ENCODE measurements at regions not wholly inside any gene's neighbourhood (a gene's known extent, or its start where the extent isn't known, plus 50 kb on each side); places are given as distances from the start of the nearest gene placed in this dataset.

DNA sequence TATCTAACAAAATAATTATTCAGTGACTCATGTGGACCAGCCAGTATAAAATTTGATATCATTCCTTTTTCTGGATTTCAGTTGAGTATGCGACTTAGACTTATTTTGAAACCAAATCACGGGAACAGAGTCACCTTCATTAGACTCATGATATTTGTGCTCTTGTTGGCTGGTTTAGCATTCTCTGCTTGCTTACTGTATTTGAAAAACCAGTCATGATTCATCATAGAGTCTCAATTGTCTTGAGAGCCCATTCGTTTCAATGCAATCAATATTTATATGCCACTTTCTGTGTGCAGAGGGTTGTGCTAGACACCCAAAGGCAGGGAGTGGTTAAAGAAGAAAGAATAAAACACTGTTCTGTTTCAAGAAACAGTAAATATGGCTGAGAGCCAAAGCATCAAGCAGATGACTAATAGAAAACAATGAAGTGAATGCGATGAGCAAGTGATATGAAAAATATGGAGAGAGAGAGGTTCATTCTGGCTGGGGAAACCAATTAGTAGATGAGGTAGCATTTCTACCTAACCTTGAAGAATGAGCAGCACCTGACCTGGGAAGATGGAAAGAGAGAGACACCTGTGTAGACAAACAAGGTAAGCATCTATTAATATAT, 99.6 kb upstream of the MBNL2 start:
- Histone ChIP-seq H3K79me2 (ENCODE audit: control insufficient read depth, insufficient read depth, low read length, unreplicated experiment) (no peaks in the 10 kb centered on the region), H3K27me3 (ENCODE audit: insufficient read depth, low read length) (no peaks in the 10 kb centered on the region), H2AFZ (ENCODE audit: low read length, unreplicated experiment) (no peak overlapping the region), H3K4me1 (ENCODE audit: control insufficient read depth, insufficient read depth, low read length, unreplicated experiment) (peaks cover 58% of the 10 kb centered on the region), H3K36me3 (ENCODE audit: insufficient read depth, low read length) (no peaks in the 10 kb centered on the region), H3K4me3 (ENCODE audit: low read depth, low read length) (peak overlapping the region; percentile 35), H3K27ac (ENCODE audit: low read depth, low read length) (peak overlapping the region; percentile 81)

- Histone ChIP-seq H3K4me1 (ENCODE audit: control insufficient read depth, insufficient read depth, low read length, unreplicated experiment) (peaks cover 58% of the 10 kb centered on the region), H3K27ac (ENCODE audit: low read depth, low read length) (no peak overlapping the region), H3K79me2 (ENCODE audit: control insufficient read depth, insufficient read depth, low read length, unreplicated experiment) (no peaks in the 10 kb centered on the region), H3K36me3 (ENCODE audit: insufficient read depth, low read length) (no peaks in the 10 kb centered on the region), H2AFZ (ENCODE audit: low read length, unreplicated experiment) (no peak overlapping the region), H3K27me3 (ENCODE audit: insufficient read depth, low read length) (no peaks in the 10 kb centered on the region), H3K4me3 (ENCODE audit: low read depth, low read length) (no peak overlapping the region)
Observed at GRCh38 chr13:97124206-97124605, 97.9 kb upstream of the MBNL2 start.

GRCh38 chr13:97124915-97125809, 97.0 kb upstream of the MBNL2 start:
- Histone ChIP-seq H3K79me2 (ENCODE audit: control insufficient read depth, insufficient read depth, low read length, unreplicated experiment) (no peaks in the 10 kb centered on the region), H2AFZ (ENCODE audit: low read length, unreplicated experiment) (no peak overlapping the region), H3K4me1 (ENCODE audit: control insufficient read depth, insufficient read depth, low read length, unreplicated experiment) (peaks cover 55% of the 10 kb centered on the region), H3K4me3 (ENCODE audit: low read depth, low read length) (peak overlapping the region; percentile 42), H3K36me3 (ENCODE audit: insufficient read depth, low read length) (no peaks in the 10 kb centered on the region), H3K27me3 (ENCODE audit: insufficient read depth, low read length) (no peaks in the 10 kb centered on the region), H3K27ac (ENCODE audit: low read depth, low read length) (peak overlapping the region; percentile 57)

- Histone ChIP-seq H3K36me3 (ENCODE audit: insufficient read depth, low read length) (no peaks in the 10 kb centered on the region), H3K4me3 (ENCODE audit: low read depth, low read length) (peak overlapping the region; percentile 42), H3K4me1 (ENCODE audit: control insufficient read depth, insufficient read depth, low read length, unreplicated experiment) (peaks cover 46% of the 10 kb centered on the region), H3K27ac (ENCODE audit: low read depth, low read length) (peak overlapping the region; percentile 57), H3K27me3 (ENCODE audit: insufficient read depth, low read length) (no peaks in the 10 kb centered on the region), H3K79me2 (ENCODE audit: control insufficient read depth, insufficient read depth, low read length, unreplicated experiment) (no peaks in the 10 kb centered on the region), H2AFZ (ENCODE audit: low read length, unreplicated experiment) (no peak overlapping the region)
Observed at GRCh38 chr13:97125810-97126738, 96.1 kb upstream of the MBNL2 start.

DNA sequence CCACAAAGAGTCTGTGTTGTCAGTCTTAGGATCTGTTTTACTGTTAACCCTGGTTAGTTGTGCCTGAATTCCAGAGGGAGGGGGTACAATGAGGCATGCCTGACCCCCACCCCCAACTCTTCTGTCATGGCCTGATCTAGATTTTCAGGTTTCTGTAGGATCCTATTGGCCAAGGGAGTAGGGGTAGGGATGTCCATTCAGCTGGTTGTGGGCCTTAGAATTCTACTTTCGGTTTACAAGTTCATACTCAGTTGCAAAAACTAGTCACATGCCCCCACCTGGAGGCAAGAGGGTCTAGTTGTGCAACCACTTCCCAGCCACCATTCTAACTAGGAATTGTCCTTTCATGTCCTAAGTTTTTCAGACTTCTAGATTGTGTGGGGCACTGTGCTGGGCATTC, 94.3 kb upstream of the MBNL2 start:
- no peak overlapping the region for H3K27ac ChIP-seq (ENCODE audit: low read depth, low read length)
- no peaks in the 10 kb centered on the region for H3K27me3 ChIP-seq (ENCODE audit: insufficient read depth, low read length)
- H3K4me3 ChIP-seq (ENCODE audit: low read depth, low read length) = no peak overlapping the region
- no peaks in the 10 kb centered on the region for H3K36me3 ChIP-seq (ENCODE audit: insufficient read depth, low read length)
- H3K4me1 ChIP-seq (ENCODE audit: control insufficient read depth, insufficient read depth, low read length, unreplicated experiment) = peaks cover 33% of the 10 kb centered on the region
- H3K79me2 ChIP-seq (ENCODE audit: control insufficient read depth, insufficient read depth, low read length, unreplicated experiment) = no peaks in the 10 kb centered on the region
- H2AFZ ChIP-seq (ENCODE audit: low read length, unreplicated experiment) = no peak overlapping the region

DNA sequence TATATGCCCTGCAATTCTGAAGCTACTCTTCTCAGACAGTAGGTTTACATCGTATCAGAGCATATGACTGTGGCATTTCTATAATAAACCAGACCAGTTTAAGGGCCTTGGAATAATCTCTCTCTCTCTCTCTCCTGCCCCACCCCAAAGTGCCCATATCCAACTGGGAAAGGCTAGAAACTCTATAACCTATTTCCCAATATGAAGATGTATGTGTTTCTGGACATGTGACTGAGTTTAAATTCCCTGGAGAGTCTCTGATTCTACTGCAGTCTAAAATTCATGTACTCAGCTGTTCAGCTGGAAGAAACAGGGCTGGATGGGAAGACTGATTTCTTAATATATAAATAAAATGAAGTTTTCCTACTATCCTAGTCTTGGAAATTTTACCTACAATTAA, 91.9 kb upstream of the MBNL2 start:
- Histone ChIP-seq H3K27ac (ENCODE audit: low read depth, low read length) (no peak overlapping the region), H2AFZ (ENCODE audit: low read length, unreplicated experiment) (no peak overlapping the region)

DNA sequence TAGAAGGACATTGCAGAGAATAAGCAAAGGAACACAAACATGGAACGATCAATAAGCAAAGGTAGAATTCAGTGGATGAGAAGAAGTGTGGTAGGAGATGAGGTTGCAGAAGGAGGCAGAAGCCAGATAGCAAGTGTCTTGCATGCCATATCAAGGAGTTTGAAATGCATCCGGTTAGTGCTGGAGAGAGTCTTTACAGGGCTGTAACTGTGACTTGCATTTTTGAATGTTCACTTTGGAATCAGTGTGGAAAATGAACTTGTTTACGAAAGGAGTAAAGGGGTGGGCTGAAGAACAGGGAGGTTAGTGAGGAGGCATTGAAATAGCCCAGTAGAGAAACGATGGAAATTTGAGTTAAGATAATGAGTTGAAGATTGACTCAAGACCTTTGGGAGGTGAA, 90.7 kb upstream of the MBNL2 start:
- H3K27me3 ChIP-seq (ENCODE audit: insufficient read depth, low read length) = no peaks in the 10 kb centered on the region
- H3K79me2 ChIP-seq (ENCODE audit: control insufficient read depth, insufficient read depth, low read length, unreplicated experiment) = no peaks in the 10 kb centered on the region
- H3K27ac ChIP-seq (ENCODE audit: low read depth, low read length) = no peak overlapping the region
- peaks cover 8% of the 10 kb centered on the region for H3K4me1 ChIP-seq (ENCODE audit: control insufficient read depth, insufficient read depth, low read length, unreplicated experiment)
- no peak overlapping the region for H3K4me3 ChIP-seq (ENCODE audit: low read depth, low read length)
- H3K36me3 ChIP-seq (ENCODE audit: insufficient read depth, low read length) = no peaks in the 10 kb centered on the region
- no peak overlapping the region for H2AFZ ChIP-seq (ENCODE audit: low read length, unreplicated experiment)

More for the DNA sequence above, 91.9 kb upstream of the MBNL2 start:
- H3K4me3 ChIP-seq (ENCODE audit: low read depth, low read length) = no peak overlapping the region
- H3K27me3 ChIP-seq (ENCODE audit: insufficient read depth, low read length) = no peaks in the 10 kb centered on the region
- H3K79me2 ChIP-seq (ENCODE audit: control insufficient read depth, insufficient read depth, low read length, unreplicated experiment) = no peaks in the 10 kb centered on the region
- peaks cover 17% of the 10 kb centered on the region for H3K4me1 ChIP-seq (ENCODE audit: control insufficient read depth, insufficient read depth, low read length, unreplicated experiment)
- H3K36me3 ChIP-seq (ENCODE audit: insufficient read depth, low read length) = no peaks in the 10 kb centered on the region

DNA sequence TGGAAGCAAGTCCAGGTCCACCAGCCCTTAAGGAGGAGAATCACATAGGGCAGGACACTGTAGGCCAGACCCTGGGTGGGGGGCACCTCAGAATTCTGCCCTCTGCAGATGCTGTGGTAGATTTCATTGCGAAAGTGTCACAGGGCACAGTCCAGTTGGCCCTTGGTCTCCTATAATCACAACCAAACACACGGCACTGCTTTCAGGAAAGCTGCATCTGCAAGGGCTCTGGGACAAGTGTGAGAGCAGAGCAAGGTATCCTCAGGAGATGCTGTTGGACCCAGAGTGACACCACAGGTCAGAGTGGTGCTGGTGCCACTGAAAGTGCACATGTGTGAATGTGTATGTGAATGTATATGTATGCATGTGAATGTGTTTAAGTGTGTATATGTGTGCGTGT, 88.6 kb upstream of the MBNL2 start:
- Histone ChIP-seq H3K27me3 (ENCODE audit: insufficient read depth, low read length) (no peaks in the 10 kb centered on the region), H3K27ac (ENCODE audit: low read depth, low read length) (no peak overlapping the region), H3K4me3 (ENCODE audit: low read depth, low read length) (no peak overlapping the region), H3K36me3 (ENCODE audit: insufficient read depth, low read length) (no peaks in the 10 kb centered on the region), H2AFZ (ENCODE audit: low read length, unreplicated experiment) (no peak overlapping the region), H3K79me2 (ENCODE audit: control insufficient read depth, insufficient read depth, low read length, unreplicated experiment) (no peaks in the 10 kb centered on the region), H3K4me1 (ENCODE audit: control insufficient read depth, insufficient read depth, low read length, unreplicated experiment) (peaks cover 7% of the 10 kb centered on the region)

DNA sequence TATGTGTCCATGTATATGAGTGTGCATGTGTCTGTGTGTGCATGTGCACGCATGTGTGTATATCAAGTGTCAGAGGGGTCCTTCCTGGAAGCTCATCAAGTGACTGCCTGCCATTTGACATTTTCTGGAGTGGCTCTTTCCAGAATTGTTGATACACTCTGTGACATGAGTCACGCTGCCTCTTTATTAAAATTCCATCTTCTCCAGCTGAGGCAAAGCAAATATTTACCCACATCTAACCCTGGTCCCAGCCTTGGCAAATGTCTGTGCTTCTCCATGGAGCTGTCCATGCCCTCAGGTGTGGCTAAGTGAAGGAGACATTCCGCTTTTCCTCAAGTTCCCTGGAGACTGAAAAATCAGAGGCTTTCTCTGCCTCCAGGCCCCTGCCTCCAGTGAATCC, 88.2 kb upstream of the MBNL2 start:
- Histone ChIP-seq H3K79me2 (ENCODE audit: control insufficient read depth, insufficient read depth, low read length, unreplicated experiment) (no peaks in the 10 kb centered on the region), H3K27ac (ENCODE audit: low read depth, low read length) (no peak overlapping the region), H2AFZ (ENCODE audit: low read length, unreplicated experiment) (no peak overlapping the region)

GRCh38 chr13:97134364-97135095, 87.6 kb upstream of the MBNL2 start:
- no peak overlapping the region for H3K27ac ChIP-seq (ENCODE audit: low read depth, low read length)
- H3K79me2 ChIP-seq (ENCODE audit: control insufficient read depth, insufficient read depth, low read length, unreplicated experiment) = no peaks in the 10 kb centered on the region
- no peaks in the 10 kb centered on the region for H3K27me3 ChIP-seq (ENCODE audit: insufficient read depth, low read length)
- H3K4me3 ChIP-seq (ENCODE audit: low read depth, low read length) = no peak overlapping the region
- peaks cover 7% of the 10 kb centered on the region for H3K4me1 ChIP-seq (ENCODE audit: control insufficient read depth, insufficient read depth, low read length, unreplicated experiment)
- H3K36me3 ChIP-seq (ENCODE audit: insufficient read depth, low read length) = no peaks in the 10 kb centered on the region
- no peak overlapping the region for H2AFZ ChIP-seq (ENCODE audit: low read length, unreplicated experiment)

More for the DNA sequence above, 88.2 kb upstream of the MBNL2 start:
- no peaks in the 10 kb centered on the region for H3K27me3 ChIP-seq (ENCODE audit: insufficient read depth, low read length)
- no peak overlapping the region for H3K4me3 ChIP-seq (ENCODE audit: low read depth, low read length)
- H3K4me1 ChIP-seq (ENCODE audit: control insufficient read depth, insufficient read depth, low read length, unreplicated experiment) = peaks cover 7% of the 10 kb centered on the region
- no peaks in the 10 kb centered on the region for H3K36me3 ChIP-seq (ENCODE audit: insufficient read depth, low read length)
